Nucleus accumbens (tissue), 56 donors: ENCODE measurements at regions not wholly inside any gene's neighbourhood (a gene's known extent, or its start where the extent isn't known, plus 50 kb on each side); places are given as distances from the start of the nearest gene placed in this dataset.
A peak's percentile ranks its signal among the peaks of the same experiment; 100 is the strongest.

ENCODE experiments used
- DNase-seq, 56 donors: peaks; one replicate each; lab custom pipeline; 2025; lab: John Stamatoyannopoulos, UW

- DNase-seq, result no peak
Observed at GRCh38 chr10:108817135-108817534, 1106.2 kb downstream of the XPNPEP1 start.

GRCh38 chr10:108812906-108813305 is 1110.4 kb downstream of the XPNPEP1 start:
- DNase-seq, result no peak

GRCh38 chr10:108812296-108812695 is 1111.0 kb downstream of the XPNPEP1 start:
- DNase-seq, result no peak

- no peak for DNase-seq
Observed at GRCh38 chr10:108808228-108808627, 1115.1 kb downstream of the XPNPEP1 start.

- no peak for DNase-seq
Observed at GRCh38 chr10:108801775-108802517, 1121.4 kb downstream of the XPNPEP1 start.

GRCh38 chr10:108801220-108801619 is 1122.1 kb downstream of the XPNPEP1 start:
- no peak for DNase-seq

- no peak for DNase-seq
Observed at GRCh38 chr10:108797573-108797972, 1125.7 kb downstream of the XPNPEP1 start.

GRCh38 chr10:108791794-108792474 is 1131.4 kb downstream of the XPNPEP1 start:
- DNase-seq, result no peak

GRCh38 chr10:108791030-108791429 is 1132.3 kb downstream of the XPNPEP1 start:
- DNase-seq, result no peak

- no peak for DNase-seq
Observed at GRCh38 chr10:108789919-108790318, 1133.4 kb downstream of the XPNPEP1 start.

GRCh38 chr10:108789336-108789735 is 1134.0 kb downstream of the XPNPEP1 start:
- DNase-seq, result no peak

GRCh38 chr10:108788891-108789290 is 1134.4 kb downstream of the XPNPEP1 start:
- no peak for DNase-seq

- no peak for DNase-seq
Observed at GRCh38 chr10:108787932-108788331, 1135.4 kb downstream of the XPNPEP1 start.

- DNase-seq, result no peak
Observed at GRCh38 chr10:108785011-108785410, 1138.3 kb downstream of the XPNPEP1 start.

- DNase-seq, result no peak
Observed at GRCh38 chr10:108784534-108784933, 1138.8 kb downstream of the XPNPEP1 start.

- DNase-seq, result peak in 1 of 56 donors; percentile 1
Observed at GRCh38 chr10:108783897-108784296, 1139.4 kb downstream of the XPNPEP1 start.

- no peak for DNase-seq
Observed at GRCh38 chr10:108782411-108782810, 1140.9 kb downstream of the XPNPEP1 start.

- DNase-seq, result no peak
Observed at GRCh38 chr10:108779501-108779900, 1143.8 kb downstream of the XPNPEP1 start.

GRCh38 chr10:108775911-108776475 is 1147.3 kb downstream of the XPNPEP1 start:
- no peak for DNase-seq

GRCh38 chr10:108771106-108771505 is 1152.2 kb downstream of the XPNPEP1 start:
- no peak for DNase-seq

- no peak for DNase-seq
Observed at GRCh38 chr10:108765794-108766193, 1157.5 kb downstream of the XPNPEP1 start.

- DNase-seq, result no peak
Observed at GRCh38 chr10:108757946-108758345, 1165.4 kb downstream of the XPNPEP1 start.
